HCT116 (cell line): ENCODE measurements at regions not wholly inside any gene's neighbourhood (a gene's known extent, or its start where the extent isn't known, plus 50 kb on each side); places are given as distances from the start of the nearest gene placed in this dataset.

ENCODE experiments used
- ATAC-seq: fragments of 200-7000 bp; cut with Tn5 transposase; 2 replicates; pipeline ENCODE4 v1.9.1; 2020; ENCODE audit warnings: mild to moderate bottlenecking, moderate library complexity
- BruUV-seq: library from RNA; stranded (reverse); fragments of 400-500 nt; replicated peaks from 2 replicates; lab custom pipeline; 2021; lab: Mats Ljungman, UMichigan
- CTCF ChIA-PET: fragments of 300-600 bp; sonication (Branson Sonifier 250); formaldehyde crosslinking; loops from one replicate; lab custom pipeline; 2021; ENCODE audit warnings: antibody characterized with exemption; lab: Charles Lee
- POLR2A ChIA-PET: fragments of 300-600, 350-600 bp; sonication (Branson Sonifier 250); formaldehyde crosslinking; loops from one replicate; lab custom pipeline; 2021; ENCODE audit warnings: antibody characterized with exemption; lab: Charles Lee
- RAD21 ChIA-PET, 2 experiments: fragments of 300-600 bp; sonication (Branson Sonifier 250); formaldehyde crosslinking; loops; one replicate each; lab custom pipeline; 2023; ENCODE audit warnings: low total read pairs in 2 of 2; ENCODE audit not compliant: uncharacterized antibody in 2 of 2, unreplicated experiment in 2 of 2, low non-redundant PET in 1 of 2; lab: Charles Lee
- DNase-seq: peaks from one replicate; pipeline ENCODE4 v3.0.0-alpha.2; 2010; ENCODE audit warnings: low read depth, low spot score
- H2AFZ ChIP-seq: fragments of 200-600 bp; shearing (Covaris generic), sonication (generic); 2 replicates; pipeline ENCODE4 v1.6.1; 2017; ENCODE audit warnings: low read depth, mixed run types, mixed read lengths, antibody characterized with exemption, low read length; ENCODE audit not compliant: poor library complexity, severe bottlenecking
- H3K27ac ChIP-seq: 2 replicates; pipeline ENCODE4 v1.5.1; 2012; ENCODE audit warnings: low read depth, low read length
- H3K27me3 ChIP-seq: fragments of 200-600 bp; sonication (generic); 2 replicates; pipeline ENCODE4 v1.6.1; 2016; ENCODE audit warnings: mixed run types, low read length, mixed read lengths; ENCODE audit not compliant: insufficient read depth
- H3K36me3 ChIP-seq, 2 experiments: fragments of 200-500 bp in 1 of 2; fragments of 200-600 bp in 1 of 2; sonication (Bioruptor generic) in 1 of 2; sonication (generic) in 1 of 2; 2 replicates each; pipeline versions ENCODE4 v1.5.1 to v1.6.1; 2014 to 2016; ENCODE audit warnings: low read length in 2 of 2, inconsistent platforms in 1 of 2, mixed read lengths in 1 of 2, mixed run types in 1 of 2; ENCODE audit not compliant: insufficient read depth in 2 of 2, control insufficient read depth in 1 of 2
- H3K4me1 ChIP-seq, 2 experiments: fragments of 200-600 bp in 1 of 2; sonication (generic) in 1 of 2; 2 replicates each; pipeline versions ENCODE4 v1.5.1 to v1.6.1; 2012 to 2017; ENCODE audit warnings: low read length in 2 of 2, inconsistent platforms in 1 of 2, mild to moderate bottlenecking in 1 of 2, mixed read lengths in 1 of 2, mixed run types in 1 of 2, moderate library complexity in 1 of 2; ENCODE audit not compliant: insufficient read depth in 2 of 2, control insufficient read depth in 1 of 2
- H3K4me2 ChIP-seq: fragments of 200-600 bp; sonication (generic); 2 replicates; pipeline ENCODE4 v1.6.1; 2017; ENCODE audit warnings: mixed run types, low read length, mixed read lengths
- H3K4me3 ChIP-seq, 2 experiments: fragments of 200-600 bp in 1 of 2; sonication (generic) in 1 of 2; replicated peaks in 1 of 2; 2 replicates each; pipeline ENCODE4 v1.5.1; 2011 to 2016; ENCODE audit warnings: low read length in 2 of 2, control low read depth in 1 of 2, low read depth in 1 of 2, mild to moderate bottlenecking in 1 of 2, mixed read lengths in 1 of 2, mixed run types in 1 of 2
- H3K79me2 ChIP-seq: fragments of 200-600 bp; sonication (generic); 2 replicates; pipeline ENCODE4 v1.6.1; 2017; ENCODE audit warnings: mild to moderate bottlenecking, mixed run types, low read length, moderate library complexity, mixed read lengths; ENCODE audit not compliant: insufficient read depth
- H3K9ac ChIP-seq: fragments of 200-600 bp; sonication (generic); 2 replicates; pipeline ENCODE4 v1.6.1; 2016; ENCODE audit warnings: low read length, mixed read lengths
- H3K9me2 ChIP-seq: fragments of 200-600 bp; sonication (generic), shearing (Covaris generic); 2 replicates; pipeline ENCODE4 v1.6.1; 2017; ENCODE audit warnings: mixed run types, mild to moderate bottlenecking, moderate library complexity; ENCODE audit not compliant: insufficient read depth
- H3K9me3 ChIP-seq, 2 experiments: fragments of 200-500 bp in 1 of 2; fragments of 200-600 bp in 1 of 2; sonication (Bioruptor generic) in 1 of 2; sonication (generic) in 1 of 2; 2 replicates each; pipeline ENCODE4 v1.6.1; 2014 to 2017; ENCODE audit warnings: low read length in 2 of 2, mixed read lengths in 2 of 2, inconsistent platforms in 1 of 2, low read depth in 1 of 2, mild to moderate bottlenecking in 1 of 2, mixed run types in 1 of 2, moderate library complexity in 1 of 2; ENCODE audit not compliant: control insufficient read depth in 1 of 2, insufficient read depth in 1 of 2
- H4K20me1 ChIP-seq: fragments of 200-600 bp; sonication (generic), shearing (Covaris generic); 2 replicates; pipeline ENCODE4 v1.6.1; 2017; ENCODE audit warnings: mixed run types, mild to moderate bottlenecking, moderate library complexity; ENCODE audit not compliant: insufficient read depth
- ATF3 ChIP-seq: IDR thresholded peaks from 2 replicates; pipeline ENCODE4 v1.6.1; 2012
- CBX3 ChIP-seq: IDR thresholded peaks from 2 replicates; pipeline ENCODE4 v1.6.1; 2012; ENCODE audit warnings: low read depth
- EGR1 ChIP-seq: IDR thresholded peaks from 2 replicates; pipeline ENCODE4 v1.6.1; 2012; ENCODE audit warnings: low read depth
- ELF1 ChIP-seq: IDR thresholded peaks from 2 replicates; pipeline ENCODE4 v1.6.1; 2012; ENCODE audit warnings: low read depth, borderline replicate concordance
- EZH2 ChIP-seq: fragments of 200-600 bp; sonication (generic); IDR thresholded peaks from 2 replicates; pipeline ENCODE4 v1.6.1; 2017; ENCODE audit warnings: antibody characterized with exemption, mixed run types
- EZH2phosphoT487 ChIP-seq: fragments of 200-600 bp; IDR thresholded peaks from 2 replicates; pipeline ENCODE4 v1.6.1; 2018; ENCODE audit warnings: antibody characterized with exemption, borderline replicate concordance
- FOSL1 ChIP-seq: IDR thresholded peaks from 2 replicates; pipeline ENCODE4 v1.6.1; 2012; ENCODE audit warnings: low read depth
- JUND ChIP-seq: IDR thresholded peaks from 2 replicates; pipeline ENCODE4 v1.6.1; 2012
- POLR2A ChIP-seq: IDR thresholded peaks from 2 replicates; pipeline ENCODE4 v1.7.0; 2011; ENCODE audit warnings: borderline replicate concordance; ENCODE audit not compliant: insufficient read depth, insufficient read length; ENCODE audit errors: extremely low read depth
- POLR2AphosphoS5 ChIP-seq: IDR thresholded peaks from 2 replicates; pipeline ENCODE4 v1.6.1; 2011; ENCODE audit warnings: mild to moderate bottlenecking, low read depth, low read length, moderate library complexity
- RAD21 ChIP-seq: IDR thresholded peaks from 2 replicates; pipeline ENCODE4 v1.6.1; 2012; ENCODE audit warnings: low read depth, mild to moderate bottlenecking
- SIN3A ChIP-seq: IDR thresholded peaks from 2 replicates; pipeline ENCODE4 v1.6.1; 2012; ENCODE audit warnings: low read depth
- SP1 ChIP-seq: IDR thresholded peaks from 2 replicates; pipeline ENCODE4 v1.6.1; 2012; ENCODE audit warnings: low read depth
- SRF ChIP-seq: IDR thresholded peaks from 2 replicates; pipeline ENCODE4 v1.6.1; 2012; ENCODE audit warnings: low read depth
- TCF7L2 ChIP-seq: IDR thresholded peaks from 2 replicates; pipeline ENCODE4 v1.7.0; 2011; ENCODE audit warnings: borderline replicate concordance, inconsistent platforms; ENCODE audit not compliant: insufficient read depth, insufficient read length; ENCODE audit errors: extremely low read depth
- YY1 ChIP-seq: IDR thresholded peaks from 2 replicates; pipeline ENCODE4 v1.6.1; 2011; ENCODE audit warnings: low read length, low read depth, moderate library complexity, mild to moderate bottlenecking; ENCODE audit not compliant: insufficient replicate concordance; ENCODE audit errors: extremely low read depth
- ZFX ChIP-seq: fragments of 450-650 bp; IDR thresholded peaks from 2 replicates; pipeline ENCODE4 v1.6.1; 2017
- ZNF274 ChIP-seq: fragments of 200-500 bp; sonication (Bioruptor generic); IDR thresholded peaks from 2 replicates; pipeline ENCODE4 v1.6.1; 2014; ENCODE audit warnings: mild to moderate bottlenecking, low read depth, low read length, inconsistent platforms
- intact Hi-C: fragments of 100-400 bp; cut with micrococcal nuclease; formaldehyde crosslinking; loops from 2 replicates; pipeline ENCODE4 v1.10.0; 2022
- TF ChIP-seq, protein P1 (sequence below): IDR thresholded peaks from 2 replicates; pipeline ENCODE4 v1.6.1; 2011; ENCODE audit warnings: mild to moderate bottlenecking, low read length, moderate library complexity; ENCODE audit not compliant: insufficient replicate concordance; ENCODE audit errors: extremely low read depth
- TF ChIP-seq, protein P2 (sequence below): IDR thresholded peaks from 2 replicates; pipeline ENCODE4 v1.6.1; 2012; ENCODE audit warnings: low read depth

DNA sequence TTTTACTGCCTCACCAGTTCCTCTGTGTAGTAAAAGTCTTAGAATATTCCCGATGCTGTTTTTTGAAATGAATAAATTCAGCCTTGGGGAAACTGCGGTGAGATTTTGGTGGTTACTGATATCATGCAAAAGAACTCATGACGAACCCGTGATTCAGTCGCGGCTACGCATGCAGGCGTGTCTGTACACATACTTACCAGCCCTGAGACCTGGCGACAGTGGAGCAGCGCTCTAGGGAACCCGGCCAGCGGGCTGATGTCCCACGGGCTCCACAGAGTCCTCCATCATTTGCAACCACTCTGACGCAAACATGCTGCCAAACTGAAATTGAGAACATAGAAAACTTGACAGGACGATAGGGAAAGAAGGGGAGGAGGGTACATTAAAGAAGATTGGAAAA, 315.6 kb upstream of the DAB2 start:
- H3K9ac ChIP-seq: no peak overlapping the region
- ChIA-PET RAD21 (no interaction called here), CTCF (no interaction called here), POLR2A (no interaction called here)
- DNase-seq (no peak), ATAC-seq (no peak)
- H3K4me1 ChIP-seq: no peaks in the 10 kb centered on the region
- H3K9me2 ChIP-seq: no peaks in the 10 kb centered on the region
- H3K4me3 ChIP-seq: no peak overlapping the region
- no peaks in the 10 kb centered on the region for H3K9me3 ChIP-seq
- no peak overlapping the region for H3K4me2 ChIP-seq
- intact Hi-C loops: no loop called here
- H3K27ac ChIP-seq: no peak overlapping the region
- TF ChIP-seq TCF7L2 (no peak), SP1 (no peak), EZH2phosphoT487 (no peak), CBX3 (no peak), RAD21 (no peak), EGR1 (no peak), ZFX (no peak), POLR2AphosphoS5 (no peak), ATF3 (no peak), EZH2 (no peak), ELF1 (no peak), JUND (no peak), ZNF274 (no peak), POLR2A (no peak), SIN3A (no peak), FOSL1 (no peak), YY1 (no peak), SRF (no peak)
- TF ChIP-seq, protein P1, sequence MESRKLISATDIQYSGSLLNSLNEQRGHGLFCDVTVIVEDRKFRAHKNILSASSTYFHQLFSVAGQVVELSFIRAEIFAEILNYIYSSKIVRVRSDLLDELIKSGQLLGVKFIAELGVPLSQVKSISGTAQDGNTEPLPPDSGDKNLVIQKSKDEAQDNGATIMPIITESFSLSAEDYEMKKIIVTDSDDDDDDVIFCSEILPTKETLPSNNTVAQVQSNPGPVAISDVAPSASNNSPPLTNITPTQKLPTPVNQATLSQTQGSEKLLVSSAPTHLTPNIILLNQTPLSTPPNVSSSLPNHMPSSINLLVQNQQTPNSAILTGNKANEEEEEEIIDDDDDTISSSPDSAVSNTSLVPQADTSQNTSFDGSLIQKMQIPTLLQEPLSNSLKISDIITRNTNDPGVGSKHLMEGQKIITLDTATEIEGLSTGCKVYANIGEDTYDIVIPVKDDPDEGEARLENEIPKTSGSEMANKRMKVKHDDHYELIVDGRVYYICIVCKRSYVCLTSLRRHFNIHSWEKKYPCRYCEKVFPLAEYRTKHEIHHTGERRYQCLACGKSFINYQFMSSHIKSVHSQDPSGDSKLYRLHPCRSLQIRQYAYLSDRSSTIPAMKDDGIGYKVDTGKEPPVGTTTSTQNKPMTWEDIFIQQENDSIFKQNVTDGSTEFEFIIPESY: no peak
- TF ChIP-seq, protein P2, sequence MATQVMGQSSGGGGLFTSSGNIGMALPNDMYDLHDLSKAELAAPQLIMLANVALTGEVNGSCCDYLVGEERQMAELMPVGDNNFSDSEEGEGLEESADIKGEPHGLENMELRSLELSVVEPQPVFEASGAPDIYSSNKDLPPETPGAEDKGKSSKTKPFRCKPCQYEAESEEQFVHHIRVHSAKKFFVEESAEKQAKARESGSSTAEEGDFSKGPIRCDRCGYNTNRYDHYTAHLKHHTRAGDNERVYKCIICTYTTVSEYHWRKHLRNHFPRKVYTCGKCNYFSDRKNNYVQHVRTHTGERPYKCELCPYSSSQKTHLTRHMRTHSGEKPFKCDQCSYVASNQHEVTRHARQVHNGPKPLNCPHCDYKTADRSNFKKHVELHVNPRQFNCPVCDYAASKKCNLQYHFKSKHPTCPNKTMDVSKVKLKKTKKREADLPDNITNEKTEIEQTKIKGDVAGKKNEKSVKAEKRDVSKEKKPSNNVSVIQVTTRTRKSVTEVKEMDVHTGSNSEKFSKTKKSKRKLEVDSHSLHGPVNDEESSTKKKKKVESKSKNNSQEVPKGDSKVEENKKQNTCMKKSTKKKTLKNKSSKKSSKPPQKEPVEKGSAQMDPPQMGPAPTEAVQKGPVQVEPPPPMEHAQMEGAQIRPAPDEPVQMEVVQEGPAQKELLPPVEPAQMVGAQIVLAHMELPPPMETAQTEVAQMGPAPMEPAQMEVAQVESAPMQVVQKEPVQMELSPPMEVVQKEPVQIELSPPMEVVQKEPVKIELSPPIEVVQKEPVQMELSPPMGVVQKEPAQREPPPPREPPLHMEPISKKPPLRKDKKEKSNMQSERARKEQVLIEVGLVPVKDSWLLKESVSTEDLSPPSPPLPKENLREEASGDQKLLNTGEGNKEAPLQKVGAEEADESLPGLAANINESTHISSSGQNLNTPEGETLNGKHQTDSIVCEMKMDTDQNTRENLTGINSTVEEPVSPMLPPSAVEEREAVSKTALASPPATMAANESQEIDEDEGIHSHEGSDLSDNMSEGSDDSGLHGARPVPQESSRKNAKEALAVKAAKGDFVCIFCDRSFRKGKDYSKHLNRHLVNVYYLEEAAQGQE: no peak
- TF ChIP-seq, all 23 proteins: peak for 0
- Histone ChIP-seq H3K27me3 (no peaks in the 10 kb centered on the region), H3K36me3 (no peaks in the 10 kb centered on the region; a peak in 1 of 4 replicates), H4K20me1 (no peaks in the 10 kb centered on the region), H3K79me2 (no peaks in the 10 kb centered on the region), H2AFZ (no peak overlapping the region)
- BruUV-seq: no TSS peak
